ENCODE measurements at regions not wholly inside any gene's neighbourhood (a gene's known extent, or its start where the extent isn't known, plus 50 kb on each side); places are given as distances from the start of the nearest gene placed in this dataset.

- TF ChIP-seq EZH2phosphoT487 (conservative IDR thresholded peaks at IDR 0.05; ENCODE audit: low read length) (no peak), CTCF (IDR thresholded peaks at IDR 0.05; ENCODE audit: insufficient read depth, low read length, poor library complexity, severe bottlenecking) (no peak)
Observed at GRCh38 chr4:166481739-166482138, 608.7 kb downstream of the TLL1 start.

Measured in SU-DHL-6 (cell line).